ENCODE measurements at regions not wholly inside any gene's neighbourhood (a gene's known extent, or its start where the extent isn't known, plus 50 kb on each side); places are given as distances from the start of the nearest gene placed in this dataset.

DNA sequence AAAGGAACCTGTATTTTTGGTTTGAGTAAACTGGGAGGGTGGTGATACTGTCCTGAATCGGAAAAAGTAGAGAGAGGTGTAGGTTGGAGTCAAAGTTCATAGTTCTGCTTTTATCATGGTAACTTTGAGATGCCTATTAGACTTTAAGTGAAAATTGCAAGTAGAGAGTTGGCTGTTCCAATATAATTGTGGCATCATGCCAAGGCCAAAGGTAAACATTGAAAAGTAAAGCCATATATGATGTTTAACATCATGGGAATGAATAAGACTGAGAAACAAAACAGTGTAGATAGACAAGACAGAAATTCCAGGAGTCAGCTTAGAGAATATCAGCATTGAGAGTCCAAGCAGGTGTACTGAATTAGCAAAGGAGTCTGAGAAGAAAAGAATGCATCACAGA is 570.9 kb downstream of the HTR7 start:
- no peaks in the 10 kb centered on the region for H3K27me3 ChIP-seq (ENCODE audit: control insufficient read depth, insufficient read depth, low read length)
- H3K36me3 ChIP-seq (ENCODE audit: control insufficient read depth, insufficient read depth, low read length) = no peaks in the 10 kb centered on the region
- H3K79me2 ChIP-seq (ENCODE audit: control insufficient read depth, insufficient read depth, low read length) = no peaks in the 10 kb centered on the region
- H4K20me1 ChIP-seq (ENCODE audit: control insufficient read depth, extremely low read depth, insufficient read depth, low read length) = no peaks in the 10 kb centered on the region
- H2AFZ ChIP-seq (ENCODE audit: low read length) = no peak overlapping the region
- no peak for TF ChIP-seq EZH2 (IDR thresholded peaks at IDR 0.05; ENCODE audit: low read length, missing control alignments)
- TF ChIP-seq, protein P1, sequence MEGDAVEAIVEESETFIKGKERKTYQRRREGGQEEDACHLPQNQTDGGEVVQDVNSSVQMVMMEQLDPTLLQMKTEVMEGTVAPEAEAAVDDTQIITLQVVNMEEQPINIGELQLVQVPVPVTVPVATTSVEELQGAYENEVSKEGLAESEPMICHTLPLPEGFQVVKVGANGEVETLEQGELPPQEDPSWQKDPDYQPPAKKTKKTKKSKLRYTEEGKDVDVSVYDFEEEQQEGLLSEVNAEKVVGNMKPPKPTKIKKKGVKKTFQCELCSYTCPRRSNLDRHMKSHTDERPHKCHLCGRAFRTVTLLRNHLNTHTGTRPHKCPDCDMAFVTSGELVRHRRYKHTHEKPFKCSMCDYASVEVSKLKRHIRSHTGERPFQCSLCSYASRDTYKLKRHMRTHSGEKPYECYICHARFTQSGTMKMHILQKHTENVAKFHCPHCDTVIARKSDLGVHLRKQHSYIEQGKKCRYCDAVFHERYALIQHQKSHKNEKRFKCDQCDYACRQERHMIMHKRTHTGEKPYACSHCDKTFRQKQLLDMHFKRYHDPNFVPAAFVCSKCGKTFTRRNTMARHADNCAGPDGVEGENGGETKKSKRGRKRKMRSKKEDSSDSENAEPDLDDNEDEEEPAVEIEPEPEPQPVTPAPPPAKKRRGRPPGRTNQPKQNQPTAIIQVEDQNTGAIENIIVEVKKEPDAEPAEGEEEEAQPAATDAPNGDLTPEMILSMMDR (conservative IDR thresholded peaks at IDR 0.05 in 1 of 2, IDR thresholded peaks at IDR 0.05 in 1 of 2; ENCODE audit: low read depth in 1 of 2, low read length in 2 of 2) = no peak
- no peak overlapping the region for H3K4me3 ChIP-seq (replicated peaks in 1 of 4; ENCODE audit: control extremely low read depth in 1 of 4, insufficient read depth in 1 of 4, low read depth in 3 of 4, low read length in 4 of 4)
- H3K4me2 ChIP-seq (ENCODE audit: extremely low read depth, insufficient read depth, low read length) = no peak overlapping the region
- no peak for DNase-seq (ENCODE audit: low read depth in 2 of 2)
- H3K9me3 ChIP-seq (ENCODE audit: control insufficient read depth, insufficient read depth, low read depth, low read length) = no peaks in the 10 kb centered on the region
- peaks cover 5% of the 10 kb centered on the region for H3K4me1 ChIP-seq (ENCODE audit: control insufficient read depth, extremely low read depth, insufficient read depth, low read length)
- H3K27ac ChIP-seq (ENCODE audit: insufficient read depth, low read length) = no peak overlapping the region
- no peak overlapping the region for H3K9ac ChIP-seq (ENCODE audit: insufficient read depth, low read length)

DNA sequence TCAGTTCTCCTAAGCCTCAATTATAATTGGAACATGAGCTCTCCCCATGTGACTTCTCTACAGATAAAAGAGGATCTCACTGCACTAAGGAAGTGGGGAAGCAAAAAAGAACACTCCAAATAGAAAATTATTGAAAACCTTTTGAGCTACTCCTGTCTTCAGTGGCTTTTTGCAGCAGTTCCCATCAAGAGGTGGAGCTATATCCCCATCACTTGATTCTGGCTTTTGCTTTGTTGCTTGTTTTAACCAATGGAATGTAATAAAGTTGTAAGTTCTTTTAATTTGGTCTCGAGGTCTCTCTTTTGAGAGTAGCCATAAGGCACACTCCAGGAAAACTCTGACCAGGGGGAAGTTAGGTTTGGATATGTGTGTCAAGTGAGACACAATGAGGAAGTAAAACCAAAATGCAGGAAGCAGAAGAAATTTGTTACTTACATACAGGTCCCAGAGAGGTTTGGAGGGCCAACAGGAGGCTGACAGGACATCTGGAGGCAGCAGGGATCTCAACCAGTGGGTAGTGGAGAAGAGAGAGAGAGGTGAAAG is 569.4 kb downstream of the HTR7 start:
- no peaks in the 10 kb centered on the region for H3K79me2 ChIP-seq (ENCODE audit: control insufficient read depth, insufficient read depth, low read length)
- H3K9me3 ChIP-seq (ENCODE audit: control insufficient read depth, insufficient read depth, low read depth, low read length) = no peaks in the 10 kb centered on the region
- TF ChIP-seq, protein P1 (conservative IDR thresholded peaks at IDR 0.05 in 1 of 2, IDR thresholded peaks at IDR 0.05 in 1 of 2; ENCODE audit: low read depth in 1 of 2, low read length in 2 of 2) = peak; percentile 52 to 63
- no peak for TF ChIP-seq EZH2 (IDR thresholded peaks at IDR 0.05; ENCODE audit: low read length, missing control alignments)
- H3K4me1 ChIP-seq (ENCODE audit: control insufficient read depth, extremely low read depth, insufficient read depth, low read length) = peaks cover 5% of the 10 kb centered on the region
- no peak overlapping the region for H3K9ac ChIP-seq (ENCODE audit: insufficient read depth, low read length)
- no peak overlapping the region for H3K4me2 ChIP-seq (ENCODE audit: extremely low read depth, insufficient read depth, low read length)
- peak; percentile 49 to 81 for DNase-seq (ENCODE audit: low read depth in 2 of 2)
- H3K4me3 ChIP-seq (replicated peaks in 1 of 4; ENCODE audit: control extremely low read depth in 1 of 4, insufficient read depth in 1 of 4, low read depth in 3 of 4, low read length in 4 of 4) = no peak overlapping the region
- no peak overlapping the region for H3K27ac ChIP-seq (ENCODE audit: insufficient read depth, low read length)
- H3K27me3 ChIP-seq (ENCODE audit: control insufficient read depth, insufficient read depth, low read length) = no peaks in the 10 kb centered on the region
- H4K20me1 ChIP-seq (ENCODE audit: control insufficient read depth, extremely low read depth, insufficient read depth, low read length) = no peaks in the 10 kb centered on the region
- no peaks in the 10 kb centered on the region for H3K36me3 ChIP-seq (ENCODE audit: control insufficient read depth, insufficient read depth, low read length)
- H2AFZ ChIP-seq (ENCODE audit: low read length) = no peak overlapping the region

DNA sequence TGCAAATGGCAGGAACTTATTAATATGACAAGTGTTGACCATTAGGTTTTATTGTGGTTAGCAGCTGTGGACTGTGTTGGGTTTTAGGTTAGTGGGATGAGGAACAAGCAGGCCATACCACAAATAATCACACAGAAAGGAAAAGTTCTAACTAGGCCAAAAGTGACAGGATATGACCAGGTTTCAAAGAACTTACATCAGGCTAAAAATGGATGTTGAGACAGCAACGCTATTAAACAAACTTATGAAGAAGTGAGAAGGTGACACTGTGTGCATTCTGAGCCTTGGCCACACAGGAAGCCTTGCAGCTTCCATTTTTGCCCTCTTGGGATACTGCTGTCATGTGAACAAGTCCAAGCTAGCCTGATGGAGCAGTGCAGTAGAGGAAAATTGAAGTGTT is 568.8 kb downstream of the HTR7 start:
- Histone ChIP-seq H2AFZ (ENCODE audit: low read length) (no peak overlapping the region), H3K4me2 (ENCODE audit: extremely low read depth, insufficient read depth, low read length) (no peak overlapping the region), H3K4me1 (ENCODE audit: control insufficient read depth, extremely low read depth, insufficient read depth, low read length) (peaks cover 5% of the 10 kb centered on the region), H3K9ac (ENCODE audit: insufficient read depth, low read length) (no peak overlapping the region), H3K79me2 (ENCODE audit: control insufficient read depth, insufficient read depth, low read length) (no peaks in the 10 kb centered on the region), H3K27me3 (ENCODE audit: control insufficient read depth, insufficient read depth, low read length) (no peaks in the 10 kb centered on the region), H3K36me3 (ENCODE audit: control insufficient read depth, insufficient read depth, low read length) (no peaks in the 10 kb centered on the region), H4K20me1 (ENCODE audit: control insufficient read depth, extremely low read depth, insufficient read depth, low read length) (no peaks in the 10 kb centered on the region), H3K27ac (ENCODE audit: insufficient read depth, low read length) (no peak overlapping the region), H3K4me3 (replicated peaks in 1 of 4; ENCODE audit: control extremely low read depth in 1 of 4, insufficient read depth in 1 of 4, low read depth in 3 of 4, low read length in 4 of 4) (no peak overlapping the region), H3K9me3 (ENCODE audit: control insufficient read depth, insufficient read depth, low read depth, low read length) (no peaks in the 10 kb centered on the region)
- TF ChIP-seq, protein P1 (conservative IDR thresholded peaks at IDR 0.05 in 1 of 2, IDR thresholded peaks at IDR 0.05 in 1 of 2; ENCODE audit: low read depth in 1 of 2, low read length in 2 of 2) = no peak
- TF ChIP-seq EZH2 (IDR thresholded peaks at IDR 0.05; ENCODE audit: low read length, missing control alignments) = no peak
- DNase-seq (ENCODE audit: low read depth in 2 of 2) = peak; percentile 60 to 78

All from fibroblast of lung (primary cell).